GM23338 (cell line): ENCODE measurements at regions not wholly inside any gene's neighbourhood (a gene's known extent, or its start where the extent isn't known, plus 50 kb on each side); places are given as distances from the start of the nearest gene placed in this dataset.

Source experiments
- ATAC-seq: fragments of 200-7000 bp; cut with Tn5 transposase; 3 replicates; pipeline ENCODE4 v1.9.1; 2020
- DNase-seq: peaks from one replicate; pipeline ENCODE4 v3.0.0-alpha.2; 2015; ENCODE audit warnings: low spot score
- H2AFZ ChIP-seq: fragments of 200-600 bp; sonication (generic); 2 replicates; pipeline ENCODE4 v1.8.0; 2016; ENCODE audit warnings: antibody characterized with exemption, mild to moderate bottlenecking, moderate library complexity
- H3F3A ChIP-seq: fragments of 200-600 bp; sonication (generic); replicated peaks from 2 replicates; pipeline ENCODE4 v1.8.0; 2017; ENCODE audit warnings: antibody characterized with exemption, mixed run types, low read depth
- H3K27ac ChIP-seq: fragments of 200-600 bp; sonication (generic); 2 replicates; pipeline ENCODE4 v1.6.1; 2016; ENCODE audit warnings: low read depth
- H3K27me3 ChIP-seq: fragments of 200-600 bp; sonication (generic); 2 replicates; pipeline ENCODE4 v1.8.0; 2016; ENCODE audit warnings: mild to moderate bottlenecking, mixed run types, moderate library complexity; ENCODE audit not compliant: insufficient read depth
- H3K36me3 ChIP-seq: fragments of 200-600 bp; sonication (generic); 2 replicates; pipeline ENCODE4 v1.8.0; 2016; ENCODE audit warnings: mild to moderate bottlenecking; ENCODE audit not compliant: insufficient read depth
- H3K4me1 ChIP-seq: fragments of 200-600 bp; sonication (generic); 2 replicates; pipeline ENCODE4 v1.8.0; 2016; ENCODE audit warnings: mild to moderate bottlenecking, moderate library complexity; ENCODE audit not compliant: insufficient read depth
- H3K4me2 ChIP-seq: fragments of 200-600 bp; sonication (generic); 2 replicates; pipeline ENCODE4 v1.7.1; 2017; ENCODE audit warnings: mixed run types
- H3K4me3 ChIP-seq: fragments of 200-600 bp; sonication (generic); 2 replicates; pipeline ENCODE4 v1.6.1; 2016; ENCODE audit warnings: mixed run types
- H3K79me2 ChIP-seq: fragments of 200-600 bp; sonication (generic); replicated peaks from 2 replicates; pipeline ENCODE4 v1.8.0; 2017; ENCODE audit warnings: mild to moderate bottlenecking; ENCODE audit not compliant: insufficient read depth
- H3K9me2 ChIP-seq: fragments of 200-600 bp; sonication (generic); 2 replicates; pipeline ENCODE4 v1.8.0; 2017; ENCODE audit not compliant: insufficient read depth
- H4K20me1 ChIP-seq: fragments of 200-600 bp; sonication (generic); replicated peaks from 2 replicates; pipeline ENCODE4 v1.8.0; 2017; ENCODE audit warnings: mild to moderate bottlenecking; ENCODE audit not compliant: insufficient read depth
- H3K27ac Mint-ChIP-seq: 2 replicates; pipeline ENCODE4 v1.8.0; 2020; ENCODE audit warnings: inconsistent platforms, mild to moderate bottlenecking, moderate library complexity, mixed read lengths
- H3K27me3 Mint-ChIP-seq: 3 replicates; pipeline ENCODE4 v1.8.0; 2022; ENCODE audit warnings: low read depth, mild to moderate bottlenecking, moderate library complexity, mixed read lengths, inconsistent platforms; ENCODE audit not compliant: insufficient read depth, poor library complexity
- H3K36me3 Mint-ChIP-seq: 3 replicates; pipeline ENCODE4 v1.8.0; 2021; ENCODE audit warnings: low read depth, mild to moderate bottlenecking, inconsistent platforms, moderate library complexity, mixed read lengths
- H3K4me1 Mint-ChIP-seq: 3 replicates; pipeline ENCODE4 v1.8.0; 2020; ENCODE audit warnings: mild to moderate bottlenecking, inconsistent platforms, mixed read lengths
- H3K4me3 Mint-ChIP-seq: 3 replicates; pipeline ENCODE4 v1.8.0; 2021; ENCODE audit warnings: moderate library complexity, mild to moderate bottlenecking, inconsistent platforms, mixed read lengths
- H3K9me3 Mint-ChIP-seq: 3 replicates; pipeline ENCODE4 v1.8.0; 2020; ENCODE audit warnings: moderate library complexity, mild to moderate bottlenecking, inconsistent platforms, mixed read lengths
- CREB1 ChIP-seq: fragments of 250-450 bp; sonication (Bioruptor Pico); IDR thresholded peaks from 2 replicates; pipeline ENCODE4 v1.5.0; 2020; ENCODE audit warnings: low read depth, mild to moderate bottlenecking, moderate library complexity
- EZH2phosphoT487 ChIP-seq: fragments of 200-600 bp; sonication (generic); IDR thresholded peaks from one replicate; pipeline ENCODE4 v1.8.1; 2018; ENCODE audit warnings: antibody characterized with exemption; ENCODE audit not compliant: unreplicated experiment
- JUNB ChIP-seq: IDR thresholded peaks from one replicate; pipeline ENCODE4 v1.6.1; 2016; ENCODE audit warnings: antibody characterized with exemption; ENCODE audit not compliant: unreplicated experiment
- NANOG ChIP-seq: IDR thresholded peaks from 2 replicates; pipeline ENCODE4 v1.6.1; 2016; ENCODE audit warnings: antibody characterized with exemption, borderline replicate concordance
- POLR2AphosphoS5 ChIP-seq: IDR thresholded peaks from 2 replicates; pipeline ENCODE4 v1.6.1; 2016; ENCODE audit warnings: antibody characterized with exemption, low read depth
- STAT1 ChIP-seq: IDR thresholded peaks from one replicate; pipeline ENCODE4 v1.6.1; 2016; ENCODE audit warnings: antibody characterized with exemption; ENCODE audit not compliant: unreplicated experiment
- ZNF114 ChIP-seq: fragments of 250-450 bp; sonication (Bioruptor Pico); IDR thresholded peaks from 2 replicates; pipeline ENCODE4 v1.5.0; 2020; ENCODE audit warnings: mild to moderate bottlenecking, moderate library complexity
- ZNF331 ChIP-seq: fragments of 250-450 bp; sonication (Bioruptor Pico); IDR thresholded peaks from 2 replicates; pipeline ENCODE4 v1.5.0; 2020; ENCODE audit warnings: low read depth, mild to moderate bottlenecking, moderate library complexity
- TF ChIP-seq, protein P1 (sequence below): IDR thresholded peaks from 2 replicates; pipeline ENCODE4 v1.6.1; 2016; ENCODE audit warnings: antibody characterized with exemption
- TF ChIP-seq, protein P2 (sequence below), 2 experiments: fragments of 200-600 bp in 1 of 2; sonication (generic) in 1 of 2; conservative IDR thresholded peaks; 2 replicates each; pipeline versions ENCODE4 v1.5.1 to v1.6.1; 2016 to 2017; ENCODE audit warnings: antibody characterized with exemption in 2 of 2, low read depth in 2 of 2, mild to moderate bottlenecking in 2 of 2, moderate library complexity in 1 of 2
- TF ChIP-seq, protein P3 (sequence below): IDR thresholded peaks from one replicate; pipeline ENCODE4 v1.6.1; 2018; ENCODE audit warnings: antibody characterized with exemption; ENCODE audit not compliant: unreplicated experiment

DNA sequence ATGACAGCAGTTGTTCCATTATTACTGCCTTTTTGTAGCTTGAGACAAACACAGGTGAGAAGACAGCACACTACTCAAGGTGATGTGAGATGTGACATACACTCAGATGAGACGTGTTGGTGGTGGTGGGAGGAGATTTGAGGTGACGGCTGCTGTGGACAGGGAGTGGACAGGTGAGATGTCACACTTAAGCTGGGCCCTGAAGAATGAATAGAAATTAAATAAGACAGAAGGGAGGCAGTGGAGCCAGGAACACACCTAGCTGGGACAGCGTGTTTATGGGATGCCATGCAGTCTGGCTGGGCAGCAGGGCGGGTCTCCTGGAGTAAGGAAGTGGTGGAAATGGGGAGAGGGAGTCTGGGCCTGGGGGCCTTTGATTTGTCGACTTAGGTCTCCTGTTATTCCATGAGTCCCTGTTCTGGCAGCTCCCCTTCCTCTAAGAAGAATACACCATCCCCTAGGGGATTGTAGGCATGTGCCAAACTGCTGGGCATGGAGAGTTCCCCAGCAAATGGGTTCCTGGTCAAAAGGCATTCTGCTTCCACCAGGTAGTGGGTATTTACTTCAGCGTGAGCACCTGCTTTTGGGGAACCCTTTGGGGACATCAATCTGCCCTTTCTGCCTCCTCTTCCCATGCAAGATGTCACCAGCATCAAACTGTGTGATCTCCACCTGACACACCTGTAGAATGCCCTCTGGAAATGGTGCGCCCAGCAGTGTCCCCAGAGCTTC, 71.2 kb upstream of the ESRRB start:
- no peak overlapping the region for H2AFZ ChIP-seq
- no peaks in the 10 kb centered on the region for H4K20me1 ChIP-seq
- no peaks in the 10 kb centered on the region for H3K36me3 ChIP-seq
- Mint-ChIP-seq H3K27ac (no peak overlapping the region), H3K4me1 (peaks cover 14% of the 10 kb centered on the region), H3K27me3 (peaks cover 25% of the 10 kb centered on the region), H3K36me3 (no peaks in the 10 kb centered on the region), H3K4me3 (no peak overlapping the region), H3K9me3 (no peaks in the 10 kb centered on the region; the same call in 2 of the 3 replicates)
- DNase-seq (no peak), ATAC-seq (no peak)
- no peak overlapping the region for H3K27ac ChIP-seq
- no peak overlapping the region for H3K4me3 ChIP-seq
- H3K27me3 ChIP-seq: peaks cover 12% of the 10 kb centered on the region
- H3F3A ChIP-seq: no peaks in the 10 kb centered on the region
- no peaks in the 10 kb centered on the region for H3K79me2 ChIP-seq
- H3K4me1 ChIP-seq: peaks cover 3% of the 10 kb centered on the region; the same call in 1 of the 2 replicates
- H3K9me2 ChIP-seq: no peaks in the 10 kb centered on the region
- H3K4me2 ChIP-seq: no peak overlapping the region
- TF ChIP-seq JUNB (no peak), CREB1 (CRISPR knock-in tag) (no peak), POLR2AphosphoS5 (no peak), ZNF114 (no peak), NANOG (no peak), ZNF331 (CRISPR knock-in tag) (no peak), EZH2phosphoT487 (no peak), STAT1 (no peak)
- TF ChIP-seq, protein P1, sequence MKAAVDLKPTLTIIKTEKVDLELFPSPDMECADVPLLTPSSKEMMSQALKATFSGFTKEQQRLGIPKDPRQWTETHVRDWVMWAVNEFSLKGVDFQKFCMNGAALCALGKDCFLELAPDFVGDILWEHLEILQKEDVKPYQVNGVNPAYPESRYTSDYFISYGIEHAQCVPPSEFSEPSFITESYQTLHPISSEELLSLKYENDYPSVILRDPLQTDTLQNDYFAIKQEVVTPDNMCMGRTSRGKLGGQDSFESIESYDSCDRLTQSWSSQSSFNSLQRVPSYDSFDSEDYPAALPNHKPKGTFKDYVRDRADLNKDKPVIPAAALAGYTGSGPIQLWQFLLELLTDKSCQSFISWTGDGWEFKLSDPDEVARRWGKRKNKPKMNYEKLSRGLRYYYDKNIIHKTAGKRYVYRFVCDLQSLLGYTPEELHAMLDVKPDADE: no peak
- TF ChIP-seq, protein P2, sequence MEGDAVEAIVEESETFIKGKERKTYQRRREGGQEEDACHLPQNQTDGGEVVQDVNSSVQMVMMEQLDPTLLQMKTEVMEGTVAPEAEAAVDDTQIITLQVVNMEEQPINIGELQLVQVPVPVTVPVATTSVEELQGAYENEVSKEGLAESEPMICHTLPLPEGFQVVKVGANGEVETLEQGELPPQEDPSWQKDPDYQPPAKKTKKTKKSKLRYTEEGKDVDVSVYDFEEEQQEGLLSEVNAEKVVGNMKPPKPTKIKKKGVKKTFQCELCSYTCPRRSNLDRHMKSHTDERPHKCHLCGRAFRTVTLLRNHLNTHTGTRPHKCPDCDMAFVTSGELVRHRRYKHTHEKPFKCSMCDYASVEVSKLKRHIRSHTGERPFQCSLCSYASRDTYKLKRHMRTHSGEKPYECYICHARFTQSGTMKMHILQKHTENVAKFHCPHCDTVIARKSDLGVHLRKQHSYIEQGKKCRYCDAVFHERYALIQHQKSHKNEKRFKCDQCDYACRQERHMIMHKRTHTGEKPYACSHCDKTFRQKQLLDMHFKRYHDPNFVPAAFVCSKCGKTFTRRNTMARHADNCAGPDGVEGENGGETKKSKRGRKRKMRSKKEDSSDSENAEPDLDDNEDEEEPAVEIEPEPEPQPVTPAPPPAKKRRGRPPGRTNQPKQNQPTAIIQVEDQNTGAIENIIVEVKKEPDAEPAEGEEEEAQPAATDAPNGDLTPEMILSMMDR (conservative IDR thresholded peaks at IDR 0.05; ENCODE audit: low read depth in 2 of 2): no peak
- TF ChIP-seq, protein P3, sequence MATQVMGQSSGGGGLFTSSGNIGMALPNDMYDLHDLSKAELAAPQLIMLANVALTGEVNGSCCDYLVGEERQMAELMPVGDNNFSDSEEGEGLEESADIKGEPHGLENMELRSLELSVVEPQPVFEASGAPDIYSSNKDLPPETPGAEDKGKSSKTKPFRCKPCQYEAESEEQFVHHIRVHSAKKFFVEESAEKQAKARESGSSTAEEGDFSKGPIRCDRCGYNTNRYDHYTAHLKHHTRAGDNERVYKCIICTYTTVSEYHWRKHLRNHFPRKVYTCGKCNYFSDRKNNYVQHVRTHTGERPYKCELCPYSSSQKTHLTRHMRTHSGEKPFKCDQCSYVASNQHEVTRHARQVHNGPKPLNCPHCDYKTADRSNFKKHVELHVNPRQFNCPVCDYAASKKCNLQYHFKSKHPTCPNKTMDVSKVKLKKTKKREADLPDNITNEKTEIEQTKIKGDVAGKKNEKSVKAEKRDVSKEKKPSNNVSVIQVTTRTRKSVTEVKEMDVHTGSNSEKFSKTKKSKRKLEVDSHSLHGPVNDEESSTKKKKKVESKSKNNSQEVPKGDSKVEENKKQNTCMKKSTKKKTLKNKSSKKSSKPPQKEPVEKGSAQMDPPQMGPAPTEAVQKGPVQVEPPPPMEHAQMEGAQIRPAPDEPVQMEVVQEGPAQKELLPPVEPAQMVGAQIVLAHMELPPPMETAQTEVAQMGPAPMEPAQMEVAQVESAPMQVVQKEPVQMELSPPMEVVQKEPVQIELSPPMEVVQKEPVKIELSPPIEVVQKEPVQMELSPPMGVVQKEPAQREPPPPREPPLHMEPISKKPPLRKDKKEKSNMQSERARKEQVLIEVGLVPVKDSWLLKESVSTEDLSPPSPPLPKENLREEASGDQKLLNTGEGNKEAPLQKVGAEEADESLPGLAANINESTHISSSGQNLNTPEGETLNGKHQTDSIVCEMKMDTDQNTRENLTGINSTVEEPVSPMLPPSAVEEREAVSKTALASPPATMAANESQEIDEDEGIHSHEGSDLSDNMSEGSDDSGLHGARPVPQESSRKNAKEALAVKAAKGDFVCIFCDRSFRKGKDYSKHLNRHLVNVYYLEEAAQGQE: no peak
